Osteoblast (primary cell): ENCODE measurements at regions not wholly inside any gene's neighbourhood (a gene's known extent, or its start where the extent isn't known, plus 50 kb on each side); places are given as distances from the start of the nearest gene placed in this dataset.

ENCODE experiments used
- DNase-seq: peaks from one replicate; pipeline ENCODE4 v3.0.0; 2011; ENCODE audit warnings: low spot score, mixed read lengths; ENCODE audit not compliant: insufficient read length; ENCODE audit errors: missing footprints
- H2AFZ ChIP-seq: 2 replicates; pipeline ENCODE4 v1.6.0; 2011; ENCODE audit warnings: mild to moderate bottlenecking, low read length
- H3K27ac ChIP-seq: 2 replicates; pipeline ENCODE4 v1.5.1; 2011; ENCODE audit warnings: mild to moderate bottlenecking, low read depth, low read length, moderate library complexity
- H3K27me3 ChIP-seq: 2 replicates; pipeline ENCODE4 v1.6.0; 2012; ENCODE audit warnings: mild to moderate bottlenecking, control low read depth, inconsistent platforms, low read length, moderate library complexity; ENCODE audit not compliant: insufficient read depth
- H3K36me3 ChIP-seq: 2 replicates; pipeline ENCODE4 v1.5.1; 2011; ENCODE audit warnings: mild to moderate bottlenecking, low read length, control low read depth, moderate library complexity; ENCODE audit not compliant: insufficient read depth
- H3K4me1 ChIP-seq: 2 replicates; pipeline ENCODE4 v1.5.1; 2011; ENCODE audit warnings: mild to moderate bottlenecking, low read length, control low read depth, moderate library complexity; ENCODE audit not compliant: insufficient read depth
- H3K4me2 ChIP-seq: 2 replicates; pipeline ENCODE4 v1.6.0; 2011; ENCODE audit warnings: mild to moderate bottlenecking, low read length; ENCODE audit not compliant: insufficient read depth
- H3K4me3 ChIP-seq: fragments of 200-600 bp; sonication (generic); 3 replicates; pipeline ENCODE4 v1.5.1; 2012; ENCODE audit warnings: mild to moderate bottlenecking, low read length, inconsistent platforms; ENCODE audit not compliant: insufficient read depth
- H3K79me2 ChIP-seq: 2 replicates; pipeline ENCODE4 v1.6.0; 2012; ENCODE audit warnings: mild to moderate bottlenecking, low read length, control low read depth, inconsistent platforms; ENCODE audit not compliant: insufficient read depth
- H3K9me3 ChIP-seq: 2 replicates; pipeline ENCODE4 v1.5.1; 2011; ENCODE audit warnings: low read depth, low read length, control low read depth
- H4K20me1 ChIP-seq: 2 replicates; pipeline ENCODE4 v1.6.0; 2012; ENCODE audit warnings: mild to moderate bottlenecking, low read length, control low read depth; ENCODE audit not compliant: insufficient read depth
- CTCF ChIP-seq: IDR thresholded peaks from 2 replicates; pipeline ENCODE4 v1.5.1; 2011; ENCODE audit warnings: mild to moderate bottlenecking, low read depth, low read length, moderate library complexity; ENCODE audit errors: extremely low read depth

- Histone ChIP-seq H3K27me3 (no peaks in the 10 kb centered on the region), H3K36me3 (no peaks in the 10 kb centered on the region), H2AFZ (no peak overlapping the region), H3K4me2 (no peak overlapping the region), H4K20me1 (no peaks in the 10 kb centered on the region), H3K27ac (no peak overlapping the region), H3K79me2 (no peaks in the 10 kb centered on the region), H3K9me3 (no peaks in the 10 kb centered on the region), H3K4me1 (no peaks in the 10 kb centered on the region), H3K4me3 (no peak overlapping the region)
- no peak for TF ChIP-seq CTCF
- no peak for DNase-seq
Observed at GRCh38 chr7:16210171-16210570, 211.2 kb downstream of the CRPPA start.

- no peak for TF ChIP-seq CTCF
- H2AFZ ChIP-seq: no peak overlapping the region
- H3K9me3 ChIP-seq: no peaks in the 10 kb centered on the region
- no peaks in the 10 kb centered on the region for H4K20me1 ChIP-seq
- no peaks in the 10 kb centered on the region for H3K79me2 ChIP-seq
- no peak overlapping the region for H3K4me3 ChIP-seq
- no peaks in the 10 kb centered on the region for H3K36me3 ChIP-seq
- H3K27ac ChIP-seq: no peak overlapping the region
- H3K4me1 ChIP-seq: no peaks in the 10 kb centered on the region
- H3K4me2 ChIP-seq: no peak overlapping the region
- H3K27me3 ChIP-seq: no peaks in the 10 kb centered on the region
- DNase-seq: no peak
Observed at GRCh38 chr7:16207321-16207720, 214.0 kb downstream of the CRPPA start.

GRCh38 chr7:16205466-16205865 is 215.9 kb downstream of the CRPPA start:
- no peaks in the 10 kb centered on the region for H4K20me1 ChIP-seq
- no peaks in the 10 kb centered on the region for H3K9me3 ChIP-seq
- H3K27ac ChIP-seq: no peak overlapping the region
- no peak overlapping the region for H2AFZ ChIP-seq
- H3K4me1 ChIP-seq: no peaks in the 10 kb centered on the region
- no peaks in the 10 kb centered on the region for H3K36me3 ChIP-seq
- no peak for TF ChIP-seq CTCF
- no peak for DNase-seq
- no peak overlapping the region for H3K4me3 ChIP-seq
- no peaks in the 10 kb centered on the region for H3K79me2 ChIP-seq
- H3K27me3 ChIP-seq: no peaks in the 10 kb centered on the region
- H3K4me2 ChIP-seq: no peak overlapping the region

DNA sequence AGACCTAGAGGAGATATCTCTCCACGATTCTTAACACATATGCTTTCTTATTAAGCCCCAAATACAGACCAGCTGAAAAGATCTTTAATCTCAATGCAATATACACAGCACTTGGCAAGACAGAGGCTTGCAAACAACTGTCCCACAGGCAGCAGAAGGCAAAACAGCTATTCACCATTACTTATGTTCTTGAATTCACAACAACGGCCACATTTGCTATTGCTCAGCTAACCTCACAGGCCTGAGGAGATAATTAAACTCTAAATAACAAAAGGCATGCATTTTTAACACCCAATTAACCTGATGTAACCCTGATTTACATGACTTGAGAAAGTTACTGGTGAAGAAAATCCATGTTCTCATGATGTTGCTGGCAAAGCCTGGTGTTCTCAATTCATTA is 216.4 kb downstream of the CRPPA start:
- Histone ChIP-seq H3K27me3 (no peaks in the 10 kb centered on the region), H2AFZ (peak overlapping the region; percentile 42)

More for the DNA sequence above, 216.4 kb downstream of the CRPPA start:
- no peak for DNase-seq
- H3K4me1 ChIP-seq: no peaks in the 10 kb centered on the region
- H3K4me3 ChIP-seq: no peak overlapping the region
- H3K36me3 ChIP-seq: no peaks in the 10 kb centered on the region
- H3K9me3 ChIP-seq: no peaks in the 10 kb centered on the region
- H3K27ac ChIP-seq: no peak overlapping the region
- H3K79me2 ChIP-seq: no peaks in the 10 kb centered on the region
- no peak for TF ChIP-seq CTCF
- no peak overlapping the region for H3K4me2 ChIP-seq
- no peaks in the 10 kb centered on the region for H4K20me1 ChIP-seq
